GM12874 (cell line): ENCODE measurements at regions not wholly inside any gene's neighbourhood (a gene's known extent, or its start where the extent isn't known, plus 50 kb on each side); places are given as distances from the start of the nearest gene placed in this dataset.

Experiments
- CTCF ChIP-seq: IDR thresholded peaks from 2 replicates; pipeline ENCODE4 v1.5.1; 2011; ENCODE audit warnings: low read depth, mild to moderate bottlenecking, control low read depth, low read length, moderate library complexity; ENCODE audit not compliant: insufficient read depth

- TF ChIP-seq CTCF = no peak
These were observed 868.9 kb downstream of the PDHA2 start for GRCh38 chr4:96708766-96709165.

GRCh38 chr4:96713271-96713850 is 873.5 kb downstream of the PDHA2 start:
- no peak for TF ChIP-seq CTCF

- no peak for TF ChIP-seq CTCF
These were observed 889.7 kb downstream of the PDHA2 start for GRCh38 chr4:96729641-96730040.

GRCh38 chr4:96730432-96730831 is 890.5 kb downstream of the PDHA2 start:
- TF ChIP-seq CTCF = no peak

- no peak for TF ChIP-seq CTCF
These were observed 896.5 kb downstream of the PDHA2 start for GRCh38 chr4:96736352-96736889.

GRCh38 chr4:96739101-96739500 is 899.2 kb downstream of the PDHA2 start:
- no peak for TF ChIP-seq CTCF

GRCh38 chr4:96742332-96743014 is 902.6 kb downstream of the PDHA2 start:
- no peak for TF ChIP-seq CTCF
